ENCODE measurements at regions not wholly inside any gene's neighbourhood (a gene's known extent, or its start where the extent isn't known, plus 50 kb on each side); places are given as distances from the start of the nearest gene placed in this dataset.

DNA sequence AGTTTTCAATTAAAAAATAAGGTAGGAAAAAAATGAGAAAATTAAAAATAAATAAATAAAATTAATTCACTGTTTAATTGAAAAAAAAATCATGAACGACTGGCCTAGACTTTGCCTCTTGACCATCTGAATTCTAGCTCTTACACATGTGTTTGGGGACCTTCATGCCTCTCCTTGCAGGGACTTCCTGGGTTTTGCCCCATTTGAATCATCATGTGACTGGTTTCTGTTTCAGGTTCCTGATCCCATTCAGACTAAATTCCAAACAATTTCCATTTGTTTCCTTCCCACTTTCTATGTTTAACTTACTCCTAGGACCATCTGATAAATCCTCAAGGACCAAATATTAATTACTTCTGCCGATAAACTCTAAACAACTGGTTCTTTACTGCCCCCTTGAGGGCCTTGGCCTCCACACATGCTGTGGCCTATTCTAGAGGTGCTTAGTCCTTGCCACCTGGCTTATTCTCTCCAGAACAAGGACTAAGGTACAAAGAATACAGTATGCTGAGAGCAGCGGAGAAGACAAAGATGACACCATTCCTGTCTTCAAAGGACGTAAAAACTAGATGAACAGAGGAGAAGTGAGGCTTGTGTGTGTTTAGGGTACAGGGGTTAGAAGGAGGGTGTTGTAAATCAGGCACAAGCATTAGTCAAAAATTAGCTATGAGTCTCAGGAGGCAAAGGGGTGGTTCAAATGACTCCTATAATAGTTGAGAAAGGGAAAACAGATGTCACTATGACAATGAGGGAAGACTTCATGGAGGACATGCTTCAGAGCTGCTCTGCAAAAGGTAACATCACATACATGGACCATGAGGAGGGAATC is 125.8 kb upstream of the AVPR1A start:
- Histone ChIP-seq H3K27me3 (ENCODE audit: insufficient read depth, low read length) (no peaks in the 10 kb centered on the region), H2BK5ac (ENCODE audit: low read depth, low read length, poor library complexity) (no peak overlapping the region), H4K91ac (ENCODE audit: low read depth, low read length) (no peak overlapping the region), H3K36me3 (ENCODE audit: control insufficient read depth in 1 of 2, insufficient read depth in 2 of 2, low read length in 2 of 2) (no peaks in the 10 kb centered on the region), H2BK120ac (ENCODE audit: insufficient read depth, low read length, poor library complexity) (no peak overlapping the region), H3K14ac (ENCODE audit: low read length) (no peak overlapping the region), H2BK12ac (ENCODE audit: low read length) (no peak overlapping the region), H2AFZ (ENCODE audit: insufficient read depth, low read length, poor library complexity) (no peak overlapping the region), H2AK5ac (ENCODE audit: low read length) (no peak overlapping the region), H3K9ac (ENCODE audit: low read length) (no peak overlapping the region), H3K18ac (ENCODE audit: low read length) (no peak overlapping the region), H3K4me3 (ENCODE audit: low read depth, low read length) (no peak overlapping the region), H3K4me2 (ENCODE audit: low read length) (no peak overlapping the region), H3K9me3 (ENCODE audit: insufficient read depth, low read depth, low read length) (no peaks in the 10 kb centered on the region), H3K4ac (ENCODE audit: low read depth, low read length) (no peak overlapping the region), H3K79me1 (ENCODE audit: low read length) (no peaks in the 10 kb centered on the region), H4K12ac (ENCODE audit: low read depth, low read length) (no peak overlapping the region), H3K27ac (ENCODE audit: low read depth, low read length) (no peak overlapping the region), H4K8ac (ENCODE audit: low read depth, low read length) (no peak overlapping the region), H3K23ac (ENCODE audit: low read length) (no peak overlapping the region), H3K79me2 (ENCODE audit: control insufficient read depth, insufficient read depth, low read length, poor library complexity) (no peaks in the 10 kb centered on the region), H3K4me1 (ENCODE audit: control insufficient read depth in 1 of 2, insufficient read depth in 2 of 2, low read length in 2 of 2) (no peaks in the 10 kb centered on the region)
- no CpG with 5 or more reads among the region's 4 CpGs for WGBS (ENCODE audit: extremely low coverage, insufficient coverage, insufficient read length)
- peak; percentile 38 to 82 for DNase-seq

DNA sequence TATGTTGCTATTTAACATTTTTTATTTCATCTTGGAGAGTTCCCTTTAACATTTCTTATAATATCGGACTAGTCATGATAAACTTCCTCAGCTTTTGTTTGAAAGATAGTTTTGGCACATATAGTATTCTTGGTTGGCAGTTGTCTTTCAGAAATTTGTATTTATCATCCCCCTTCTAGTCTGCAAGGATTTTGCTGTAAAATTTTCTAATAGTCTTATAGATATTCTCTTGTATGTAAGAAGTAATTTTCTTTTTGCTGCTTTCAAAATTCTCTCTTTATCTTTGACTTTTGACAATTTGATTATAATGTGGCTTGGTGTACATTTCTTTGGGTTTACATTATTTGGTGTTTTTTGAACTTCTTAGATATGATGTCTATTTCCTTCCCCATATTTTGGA is 116.0 kb upstream of the AVPR1A start:
- Histone ChIP-seq H3K4me2 (ENCODE audit: low read length) (no peak overlapping the region), H3K14ac (ENCODE audit: low read length) (no peak overlapping the region), H4K12ac (ENCODE audit: low read depth, low read length) (no peak overlapping the region), H2AFZ (ENCODE audit: insufficient read depth, low read length, poor library complexity) (no peak overlapping the region), H2BK5ac (ENCODE audit: low read depth, low read length, poor library complexity) (no peak overlapping the region), H3K4me1 (ENCODE audit: control insufficient read depth in 1 of 2, insufficient read depth in 2 of 2, low read length in 2 of 2) (no peaks in the 10 kb centered on the region), H4K8ac (ENCODE audit: low read depth, low read length) (no peak overlapping the region), H3K27ac (ENCODE audit: low read depth, low read length) (no peak overlapping the region), H3K4me3 (ENCODE audit: low read depth, low read length) (no peak overlapping the region), H3K79me2 (ENCODE audit: control insufficient read depth, insufficient read depth, low read length, poor library complexity) (no peaks in the 10 kb centered on the region), H3K4ac (ENCODE audit: low read depth, low read length) (no peak overlapping the region), H3K18ac (ENCODE audit: low read length) (no peak overlapping the region), H3K79me1 (ENCODE audit: low read length) (no peaks in the 10 kb centered on the region), H3K9ac (ENCODE audit: low read length) (no peak overlapping the region), H3K36me3 (ENCODE audit: control insufficient read depth in 1 of 2, insufficient read depth in 2 of 2, low read length in 2 of 2) (no peaks in the 10 kb centered on the region), H2BK12ac (ENCODE audit: low read length) (no peak overlapping the region), H2AK5ac (ENCODE audit: low read length) (no peak overlapping the region), H3K27me3 (ENCODE audit: insufficient read depth, low read length) (no peaks in the 10 kb centered on the region), H2BK120ac (ENCODE audit: insufficient read depth, low read length, poor library complexity) (no peak overlapping the region), H3K23ac (ENCODE audit: low read length) (no peak overlapping the region), H4K91ac (ENCODE audit: low read depth, low read length) (no peak overlapping the region), H3K9me3 (ENCODE audit: insufficient read depth, low read depth, low read length) (no peaks in the 10 kb centered on the region)
- no CpG with 5 or more reads among the region's 1 CpG for WGBS (ENCODE audit: extremely low coverage, insufficient coverage, insufficient read length)
- DNase-seq: no peak

DNA sequence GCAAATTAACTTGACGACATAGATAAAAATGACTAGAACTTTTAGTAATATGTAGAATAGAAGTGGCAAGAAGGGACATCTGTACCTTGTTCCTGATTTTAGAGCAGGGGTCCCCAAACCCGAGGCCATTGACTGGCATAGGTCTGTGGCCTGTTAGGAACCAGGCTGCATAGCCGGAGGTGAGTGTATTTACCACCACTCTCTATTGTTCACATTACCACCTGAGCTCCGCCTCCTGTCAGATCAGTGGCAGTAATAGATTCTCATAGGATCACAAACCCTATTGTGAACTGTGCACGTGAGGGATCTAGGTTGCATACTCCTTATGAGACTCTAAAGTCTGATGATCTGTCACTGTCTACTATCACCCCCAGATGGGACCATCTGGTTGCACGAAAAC is 113.6 kb upstream of the AVPR1A start:
- Histone ChIP-seq H4K8ac (ENCODE audit: low read depth, low read length) (no peak overlapping the region), H3K79me2 (ENCODE audit: control insufficient read depth, insufficient read depth, low read length, poor library complexity) (no peaks in the 10 kb centered on the region), H3K9ac (ENCODE audit: low read length) (no peak overlapping the region), H3K4me3 (ENCODE audit: low read depth, low read length) (no peak overlapping the region), H4K12ac (ENCODE audit: low read depth, low read length) (no peak overlapping the region), H3K4me2 (ENCODE audit: low read length) (no peak overlapping the region), H3K9me3 (ENCODE audit: insufficient read depth, low read depth, low read length) (no peaks in the 10 kb centered on the region), H3K27ac (ENCODE audit: low read depth, low read length) (no peak overlapping the region), H3K36me3 (ENCODE audit: control insufficient read depth in 1 of 2, insufficient read depth in 2 of 2, low read length in 2 of 2) (no peaks in the 10 kb centered on the region), H2AK5ac (ENCODE audit: low read length) (no peak overlapping the region), H3K18ac (ENCODE audit: low read length) (no peak overlapping the region), H2BK12ac (ENCODE audit: low read length) (no peak overlapping the region), H2BK120ac (ENCODE audit: insufficient read depth, low read length, poor library complexity) (no peak overlapping the region), H3K4ac (ENCODE audit: low read depth, low read length) (no peak overlapping the region), H3K4me1 (ENCODE audit: control insufficient read depth in 1 of 2, insufficient read depth in 2 of 2, low read length in 2 of 2) (no peaks in the 10 kb centered on the region), H3K79me1 (ENCODE audit: low read length) (no peaks in the 10 kb centered on the region), H3K23ac (ENCODE audit: low read length) (no peak overlapping the region), H4K91ac (ENCODE audit: low read depth, low read length) (no peak overlapping the region), H2AFZ (ENCODE audit: insufficient read depth, low read length, poor library complexity) (no peak overlapping the region), H3K27me3 (ENCODE audit: insufficient read depth, low read length) (no peaks in the 10 kb centered on the region), H3K14ac (ENCODE audit: low read length) (no peak overlapping the region), H2BK5ac (ENCODE audit: low read depth, low read length, poor library complexity) (no peak overlapping the region)
- DNase-seq: no peak
- WGBS (ENCODE audit: extremely low coverage, insufficient coverage, insufficient read length): no CpG with 5 or more reads among the region's 6 CpGs

DNA sequence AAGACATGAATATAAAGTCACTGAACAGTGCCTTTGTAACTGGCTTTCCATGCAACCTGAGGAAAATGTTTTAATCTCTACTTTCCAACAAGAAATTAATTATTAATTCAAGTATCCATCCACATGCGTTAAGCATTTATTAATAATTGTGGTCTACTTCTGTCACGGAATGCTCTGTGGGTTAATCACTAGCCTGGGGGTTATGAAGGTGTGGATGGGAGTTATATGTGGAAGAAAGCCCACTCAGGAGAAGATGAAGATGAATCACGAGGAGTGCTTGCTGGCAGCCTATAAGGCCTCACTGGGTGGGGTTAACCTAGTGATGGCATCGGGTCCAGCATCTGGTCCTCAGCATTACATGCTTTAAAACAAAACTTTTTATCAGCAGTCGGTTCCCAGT is 99.5 kb upstream of the AVPR1A start:
- H3K27me3 ChIP-seq (ENCODE audit: insufficient read depth, low read length): no peaks in the 10 kb centered on the region
- H2BK120ac ChIP-seq (ENCODE audit: insufficient read depth, low read length, poor library complexity): no peak overlapping the region
- H3K4me1 ChIP-seq (ENCODE audit: control insufficient read depth in 1 of 2, insufficient read depth in 2 of 2, low read length in 2 of 2): no peaks in the 10 kb centered on the region
- no peak overlapping the region for H2AK5ac ChIP-seq (ENCODE audit: low read length)
- no peak for DNase-seq
- H3K9me3 ChIP-seq (ENCODE audit: insufficient read depth, low read depth, low read length): no peaks in the 10 kb centered on the region
- no peak overlapping the region for H2BK12ac ChIP-seq (ENCODE audit: low read length)
- H3K18ac ChIP-seq (ENCODE audit: low read length): no peak overlapping the region
- no peaks in the 10 kb centered on the region for H3K79me2 ChIP-seq (ENCODE audit: control insufficient read depth, insufficient read depth, low read length, poor library complexity)
- no peak overlapping the region for H3K9ac ChIP-seq (ENCODE audit: low read length)
- H3K4me3 ChIP-seq (ENCODE audit: low read depth, low read length): no peak overlapping the region
- no CpG with 5 or more reads among the region's 5 CpGs for WGBS (ENCODE audit: extremely low coverage, insufficient coverage, insufficient read length)
- no peaks in the 10 kb centered on the region for H3K36me3 ChIP-seq (ENCODE audit: control insufficient read depth in 1 of 2, insufficient read depth in 2 of 2, low read length in 2 of 2)
- no peak overlapping the region for H3K23ac ChIP-seq (ENCODE audit: low read length)
- H3K14ac ChIP-seq (ENCODE audit: low read length): no peak overlapping the region
- no peaks in the 10 kb centered on the region for H3K79me1 ChIP-seq (ENCODE audit: low read length)
- no peak overlapping the region for H2AFZ ChIP-seq (ENCODE audit: insufficient read depth, low read length, poor library complexity)
- H4K12ac ChIP-seq (ENCODE audit: low read depth, low read length): no peak overlapping the region
- H3K4ac ChIP-seq (ENCODE audit: low read depth, low read length): no peak overlapping the region
- no peak overlapping the region for H3K4me2 ChIP-seq (ENCODE audit: low read length)
- H3K27ac ChIP-seq (ENCODE audit: low read depth, low read length): no peak overlapping the region
- no peak overlapping the region for H4K8ac ChIP-seq (ENCODE audit: low read depth, low read length)
- no peak overlapping the region for H2BK5ac ChIP-seq (ENCODE audit: low read depth, low read length, poor library complexity)
- H4K91ac ChIP-seq (ENCODE audit: low read depth, low read length): no peak overlapping the region
